ENCODE measurements at regions not wholly inside any gene's neighbourhood (a gene's known extent, or its start where the extent isn't known, plus 50 kb on each side); places are given as distances from the start of the nearest gene placed in this dataset.

- Mint-ChIP-seq H3K4me3 (ENCODE audit: unreplicated experiment) (no peak overlapping the region), H3K9me3 (ENCODE audit: unreplicated experiment) (no peaks in the 10 kb centered on the region), H3K4me1 (ENCODE audit: unreplicated experiment) (no peaks in the 10 kb centered on the region), H3K27ac (ENCODE audit: unreplicated experiment) (no peak overlapping the region), H3K36me3 (ENCODE audit: unreplicated experiment) (no peaks in the 10 kb centered on the region), H3K27me3 (ENCODE audit: unreplicated experiment) (peaks cover 15% of the 10 kb centered on the region)
- TF ChIP-seq CTCF (IDR thresholded peaks at IDR 0.05), result no peak
- no peak for DNase-seq (ENCODE audit: extremely low spot score, unreplicated experiment)
Observed at GRCh38 chr6:88366672-88367071, 200.5 kb upstream of the CNR1 start.

- Mint-ChIP-seq H3K9me3 (ENCODE audit: unreplicated experiment) (no peaks in the 10 kb centered on the region), H3K36me3 (ENCODE audit: unreplicated experiment) (no peaks in the 10 kb centered on the region), H3K27me3 (ENCODE audit: unreplicated experiment) (peaks cover 15% of the 10 kb centered on the region), H3K27ac (ENCODE audit: unreplicated experiment) (no peak overlapping the region), H3K4me1 (ENCODE audit: unreplicated experiment) (no peaks in the 10 kb centered on the region), H3K4me3 (ENCODE audit: unreplicated experiment) (no peak overlapping the region)
- DNase-seq (ENCODE audit: extremely low spot score, unreplicated experiment), result no peak
- TF ChIP-seq CTCF (IDR thresholded peaks at IDR 0.05), result no peak
Observed at GRCh38 chr6:88365656-88366055, 199.5 kb upstream of the CNR1 start.

- H3K4me1 Mint-ChIP-seq (ENCODE audit: unreplicated experiment), result no peaks in the 10 kb centered on the region
- H3K36me3 Mint-ChIP-seq (ENCODE audit: unreplicated experiment), result no peaks in the 10 kb centered on the region
- DNase-seq (ENCODE audit: extremely low spot score, unreplicated experiment), result no peak
- H3K27me3 Mint-ChIP-seq (ENCODE audit: unreplicated experiment), result peaks cover 15% of the 10 kb centered on the region
- no peak overlapping the region for H3K27ac Mint-ChIP-seq (ENCODE audit: unreplicated experiment)
- H3K4me3 Mint-ChIP-seq (ENCODE audit: unreplicated experiment), result no peak overlapping the region
- H3K9me3 Mint-ChIP-seq (ENCODE audit: unreplicated experiment), result no peaks in the 10 kb centered on the region
- TF ChIP-seq CTCF (IDR thresholded peaks at IDR 0.05), result no peak
Observed at GRCh38 chr6:88365230-88365629, 199.1 kb upstream of the CNR1 start.

GRCh38 chr6:88361754-88362153 lies 195.6 kb upstream of the CNR1 start:
- DNase-seq (ENCODE audit: extremely low spot score, unreplicated experiment), result no peak
- no peaks in the 10 kb centered on the region for H3K36me3 Mint-ChIP-seq (ENCODE audit: unreplicated experiment)
- no peak overlapping the region for H3K27ac Mint-ChIP-seq (ENCODE audit: unreplicated experiment)
- peaks cover 15% of the 10 kb centered on the region for H3K27me3 Mint-ChIP-seq (ENCODE audit: unreplicated experiment)
- H3K4me3 Mint-ChIP-seq (ENCODE audit: unreplicated experiment), result no peak overlapping the region
- H3K9me3 Mint-ChIP-seq (ENCODE audit: unreplicated experiment), result peaks cover 4% of the 10 kb centered on the region
- no peaks in the 10 kb centered on the region for H3K4me1 Mint-ChIP-seq (ENCODE audit: unreplicated experiment)
- no peak for TF ChIP-seq CTCF (IDR thresholded peaks at IDR 0.05)

- no peak for DNase-seq (ENCODE audit: extremely low spot score, unreplicated experiment)
- Mint-ChIP-seq H3K4me1 (ENCODE audit: unreplicated experiment) (no peaks in the 10 kb centered on the region), H3K27me3 (ENCODE audit: unreplicated experiment) (peaks cover 15% of the 10 kb centered on the region), H3K4me3 (ENCODE audit: unreplicated experiment) (no peak overlapping the region), H3K9me3 (ENCODE audit: unreplicated experiment) (peaks cover 4% of the 10 kb centered on the region), H3K36me3 (ENCODE audit: unreplicated experiment) (no peaks in the 10 kb centered on the region), H3K27ac (ENCODE audit: unreplicated experiment) (no peak overlapping the region)
- no peak for TF ChIP-seq CTCF (IDR thresholded peaks at IDR 0.05)
Observed at GRCh38 chr6:88361298-88361697, 195.2 kb upstream of the CNR1 start.
